ENCODE measurements at regions not wholly inside any gene's neighbourhood (a gene's known extent, or its start where the extent isn't known, plus 50 kb on each side); places are given as distances from the start of the nearest gene placed in this dataset.
"Not testable (repeated sequence)": the region's sequence is repeated elsewhere in the genome, so short reads cannot be mapped to it uniquely, and the experiment has no call there.

DNA sequence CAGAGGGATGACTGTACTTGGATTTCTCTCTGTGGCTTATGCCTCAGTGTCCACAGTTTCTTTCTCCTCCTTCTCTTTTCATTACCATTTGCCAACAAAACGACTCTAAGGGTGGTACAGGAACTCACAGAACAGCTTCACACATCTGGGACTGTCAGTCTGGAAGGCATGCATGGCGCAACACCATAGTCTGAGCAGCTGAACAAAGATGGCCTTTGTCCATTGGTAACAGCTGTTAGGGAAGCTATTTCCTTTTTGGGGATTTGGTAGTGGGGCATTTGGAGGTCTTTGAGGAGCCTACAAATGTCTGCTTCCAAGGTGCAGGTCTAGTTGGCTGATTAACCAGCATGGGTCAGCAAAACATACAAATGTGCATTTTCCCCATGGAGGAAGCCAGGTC is 81.4 kb upstream of the PCDH8 start:
- no peak for DNase-seq

DNA sequence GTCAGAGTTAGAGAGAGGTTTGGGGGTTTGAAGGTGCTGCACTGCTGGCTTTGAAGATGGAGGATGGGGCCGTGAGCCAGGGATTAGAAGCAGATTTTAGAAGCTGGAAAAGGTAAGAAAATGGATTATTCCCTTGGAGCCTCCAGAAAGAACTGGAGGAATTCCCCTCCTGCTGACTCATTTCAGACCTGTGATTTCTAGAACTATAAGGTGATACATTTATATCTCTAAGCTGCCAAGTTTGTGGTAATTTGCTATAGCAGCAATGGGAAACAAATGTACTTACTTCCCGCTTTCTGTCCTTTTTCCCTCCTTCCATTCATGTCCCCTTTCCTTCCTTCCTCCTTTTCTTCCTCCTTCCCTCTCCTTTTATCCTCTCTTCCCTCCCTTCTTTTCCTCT is 78.5 kb upstream of the PCDH8 start:
- no peak for DNase-seq

DNA sequence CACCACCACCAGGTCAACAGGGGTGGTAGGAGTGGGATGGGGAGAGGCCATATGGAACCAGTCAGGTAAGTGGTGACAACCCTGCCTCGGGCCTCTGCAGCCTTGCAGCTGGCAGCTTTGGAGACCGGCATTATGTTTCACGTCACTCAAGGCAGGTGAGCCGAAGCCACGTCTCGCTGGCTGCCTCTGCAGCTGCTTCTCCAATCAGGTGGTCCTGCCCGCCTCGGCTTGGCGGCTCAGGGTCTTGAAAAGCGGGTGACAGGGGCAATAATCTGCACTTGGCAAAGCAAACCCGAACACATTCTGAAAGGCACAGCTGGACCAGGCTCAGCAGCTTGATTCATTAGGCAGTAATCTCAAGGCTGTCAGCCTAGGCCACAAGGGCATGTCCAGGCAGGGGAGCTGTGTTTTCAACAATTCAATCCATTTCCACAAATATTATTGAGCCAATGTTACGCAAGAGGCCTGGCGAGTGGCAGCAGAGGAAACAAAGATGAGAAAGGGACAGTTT is 77.4 kb upstream of the PCDH8 start:
- no peak for DNase-seq

DNA sequence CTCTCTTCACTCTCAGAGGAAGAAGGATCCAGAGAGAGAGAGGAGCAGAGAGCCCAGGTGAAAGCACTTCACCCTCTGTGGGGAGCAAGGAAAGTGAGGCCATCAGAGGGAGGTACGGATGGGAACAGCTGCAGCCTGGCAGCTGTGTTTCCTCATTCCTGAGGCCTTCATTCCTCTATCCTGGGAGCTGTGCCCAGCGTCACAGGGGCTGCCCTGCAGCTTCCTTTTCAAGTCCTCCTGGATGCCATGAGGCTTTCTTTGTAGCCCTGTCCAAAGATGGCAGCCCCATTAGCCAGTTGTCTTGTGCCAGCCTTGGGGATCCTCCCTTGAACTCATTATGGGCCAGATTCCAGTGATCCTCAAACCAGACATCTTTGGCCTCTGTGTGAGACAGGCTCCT is 76.8 kb upstream of the PCDH8 start:
- no peak for DNase-seq

DNA sequence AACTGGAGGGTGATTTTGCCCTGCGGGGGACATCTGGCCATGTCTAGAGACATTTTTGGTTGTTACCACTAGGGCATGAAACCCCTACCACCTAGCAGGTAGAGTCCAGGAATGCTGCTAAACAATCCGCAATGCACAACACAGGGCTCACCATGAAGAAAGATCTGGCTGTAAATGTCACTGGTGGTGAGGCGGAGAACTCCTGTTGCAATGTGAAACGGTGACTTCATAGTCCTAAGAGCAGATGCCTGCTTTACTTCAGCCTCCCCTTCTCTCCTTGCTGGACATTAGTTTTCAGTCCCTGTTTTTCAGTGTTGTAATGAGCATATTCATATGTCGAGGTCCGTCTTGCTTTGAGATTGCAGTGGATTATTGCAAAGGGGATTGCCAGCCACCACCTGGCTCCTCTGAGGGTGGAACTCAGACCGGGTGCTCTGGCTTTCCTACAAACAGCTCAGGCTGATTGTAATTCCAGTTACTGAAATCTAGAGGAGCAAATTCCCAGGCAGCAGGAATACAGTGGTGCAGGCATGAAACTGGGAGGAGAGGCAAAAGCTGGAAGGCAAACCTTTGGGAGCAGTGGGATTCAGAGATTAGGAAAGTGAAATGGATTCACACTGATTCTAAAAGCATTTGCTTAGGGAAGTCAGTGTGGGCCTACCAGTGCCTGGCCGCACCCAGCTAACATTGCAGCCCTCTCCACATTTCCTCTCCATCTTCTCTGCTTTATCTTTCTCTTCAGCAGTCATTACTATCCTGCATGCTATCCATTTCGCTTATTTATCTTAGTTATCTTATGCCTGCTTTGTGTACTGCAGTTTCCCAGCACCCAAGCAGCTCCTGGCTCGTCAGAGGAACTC is 76.1 kb upstream of the PCDH8 start:
- DNase-seq, result no peak

DNA sequence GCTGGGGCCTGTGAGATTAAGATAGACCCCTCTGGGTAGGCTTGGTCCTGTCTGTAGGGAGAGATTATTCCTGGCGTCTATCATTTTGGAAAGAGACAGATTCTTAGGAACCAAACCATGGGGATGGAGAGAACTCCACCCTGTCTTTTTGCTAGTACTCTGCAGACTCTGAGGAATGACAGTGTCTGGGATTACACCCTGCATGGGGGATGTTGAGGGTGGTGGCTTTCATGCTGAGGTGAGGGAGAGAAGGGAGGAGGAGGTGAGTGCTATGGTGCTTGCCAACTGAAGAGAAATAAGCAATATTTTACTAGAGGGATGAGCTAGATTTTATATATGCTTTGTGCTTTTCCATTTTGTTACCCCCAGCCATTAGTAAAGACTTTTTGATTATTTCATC is 74.5 kb upstream of the PCDH8 start:
- DNase-seq, result no peak

DNA sequence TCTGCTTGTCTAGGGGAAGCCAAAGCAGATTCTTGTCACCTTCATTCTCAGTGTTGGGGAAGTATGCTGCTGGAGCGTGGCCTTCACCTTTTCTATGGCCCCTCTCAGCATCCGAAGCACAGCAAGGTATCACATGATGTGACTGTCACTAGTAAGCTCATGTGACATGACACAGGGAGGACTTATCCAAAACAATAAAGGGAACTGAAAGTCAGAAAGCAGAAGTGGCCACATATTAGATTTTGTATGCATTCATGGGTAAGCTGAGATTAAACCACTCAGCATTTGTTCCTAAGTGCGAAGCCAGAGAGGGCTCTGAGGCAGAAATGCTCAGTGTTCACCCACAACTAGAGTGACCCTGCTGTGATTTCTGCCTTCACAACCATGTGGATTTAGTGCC is 72.8 kb upstream of the PCDH8 start:
- DNase-seq, result no peak

DNA sequence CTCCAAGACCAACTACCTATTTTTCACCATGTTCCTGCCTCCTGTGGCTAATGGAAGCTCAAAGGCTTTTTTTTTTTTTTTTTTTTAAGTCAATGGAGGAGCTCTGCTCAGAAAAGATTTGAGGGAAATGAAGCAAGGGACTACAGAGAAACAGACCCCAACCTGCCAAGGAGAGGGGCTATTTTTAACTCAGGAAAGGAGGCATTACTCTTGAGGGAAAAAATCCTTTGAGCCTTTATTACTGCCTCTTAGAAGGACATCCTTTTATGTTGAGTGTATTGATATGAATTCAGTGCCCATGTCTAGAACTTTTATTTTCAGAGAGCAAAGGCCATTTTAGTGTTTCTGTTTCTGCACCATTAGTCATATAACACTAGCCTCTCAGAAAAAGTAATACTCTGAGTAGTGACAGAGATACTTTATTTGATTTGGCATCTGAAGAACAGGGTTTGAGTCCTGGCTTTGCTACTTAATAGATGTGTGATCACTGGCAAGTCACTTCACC is 68.1 kb upstream of the PCDH8 start:
- no peak for DNase-seq

DNA sequence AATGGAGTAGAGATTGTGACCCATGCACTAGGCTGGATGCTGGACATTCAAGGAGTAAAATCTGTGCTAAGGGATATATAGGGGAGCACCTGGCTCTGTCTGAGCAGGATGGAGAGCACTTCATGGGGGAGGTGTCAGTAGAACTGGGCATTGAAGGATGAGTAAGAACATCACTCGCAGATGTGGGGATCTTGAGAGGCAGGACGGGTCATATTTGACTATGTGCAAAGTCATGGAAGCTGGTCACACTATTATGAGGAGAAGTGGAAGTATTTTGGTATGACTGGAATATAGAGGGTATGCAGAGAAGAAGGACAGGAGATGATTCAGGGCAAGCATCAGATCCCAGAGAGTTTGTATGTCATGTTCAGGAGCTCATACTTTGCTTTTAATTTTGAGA is 62.9 kb upstream of the PCDH8 start:
- no peak for DNase-seq

DNA sequence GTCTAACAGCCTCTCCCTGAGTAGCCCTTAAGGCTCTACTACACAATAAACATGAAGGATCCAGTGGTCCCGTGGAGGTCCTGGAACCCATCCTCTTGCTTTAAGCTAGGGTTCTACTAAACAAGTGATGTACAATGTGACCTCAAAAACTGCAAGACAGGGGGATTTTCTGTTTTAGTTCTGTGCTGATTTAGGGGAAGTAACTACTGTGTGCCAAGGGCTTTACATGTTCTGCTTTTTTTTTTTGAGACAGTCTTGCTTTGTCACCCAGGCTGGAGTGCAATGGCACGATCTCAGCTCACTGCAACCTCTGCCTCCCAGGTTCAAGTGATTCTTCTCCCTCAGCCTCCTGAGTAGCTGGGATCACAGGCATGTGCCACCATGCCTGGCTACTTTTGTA is 61.9 kb upstream of the PCDH8 start:
- DNase-seq, result not testable (repeated sequence)

DNA sequence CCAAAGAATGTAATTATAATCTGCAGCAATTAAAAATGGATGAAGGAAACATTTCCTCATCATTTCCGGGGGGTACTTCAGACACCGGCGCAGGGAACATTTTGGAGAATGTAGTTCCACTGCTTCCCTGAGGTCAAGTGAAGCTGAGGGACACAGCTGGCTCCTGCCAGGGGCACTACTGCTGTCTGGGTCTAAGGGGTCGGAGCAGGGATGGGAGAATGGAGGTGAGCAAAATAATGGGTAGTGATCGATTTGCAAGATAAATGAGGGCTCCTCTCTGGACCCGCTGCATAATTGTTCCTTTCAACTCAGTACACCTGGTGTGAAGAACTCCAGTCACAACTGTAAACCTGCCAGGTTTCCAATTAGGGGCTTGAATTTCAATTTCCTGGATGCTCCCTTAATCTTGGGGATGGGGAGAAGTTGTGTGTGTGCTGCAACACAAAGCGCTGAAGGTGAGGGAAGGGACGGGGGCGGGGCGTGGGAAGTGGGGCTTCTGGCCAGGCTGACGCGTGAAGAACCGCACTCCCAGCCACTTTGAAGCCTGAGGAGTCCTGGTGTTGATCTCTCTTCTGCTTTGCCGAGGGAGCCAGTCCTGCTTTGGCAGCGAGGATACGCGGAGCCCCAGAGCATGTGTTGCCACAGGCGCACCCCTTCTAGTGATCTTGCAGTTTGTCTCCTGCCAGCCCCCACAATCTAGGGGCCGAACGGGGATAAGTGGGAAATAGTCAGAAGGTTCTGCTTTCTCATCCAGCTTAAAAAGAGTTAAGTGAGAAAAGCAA is 57.9 kb upstream of the PCDH8 start:
- DNase-seq, result no peak

DNA sequence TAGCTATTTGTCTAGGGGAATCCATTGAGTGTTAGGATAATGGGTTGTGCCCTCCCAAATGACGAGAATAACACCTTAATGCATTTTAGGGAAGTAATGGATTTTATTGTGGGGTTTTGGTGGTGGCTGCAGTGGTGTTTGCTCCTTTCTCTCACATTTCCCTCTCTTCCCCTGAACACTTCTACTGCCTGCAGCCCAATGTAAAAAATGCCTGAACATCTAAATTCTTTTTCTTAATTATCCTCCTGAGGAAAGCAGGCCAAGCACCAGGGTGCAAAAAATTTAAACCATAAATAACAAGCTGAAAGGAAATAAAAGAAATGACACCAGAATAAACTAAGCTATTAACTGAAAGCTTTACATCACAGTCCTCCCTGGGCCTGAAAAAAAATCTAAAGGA is 57.3 kb upstream of the PCDH8 start:
- no peak for DNase-seq

DNA sequence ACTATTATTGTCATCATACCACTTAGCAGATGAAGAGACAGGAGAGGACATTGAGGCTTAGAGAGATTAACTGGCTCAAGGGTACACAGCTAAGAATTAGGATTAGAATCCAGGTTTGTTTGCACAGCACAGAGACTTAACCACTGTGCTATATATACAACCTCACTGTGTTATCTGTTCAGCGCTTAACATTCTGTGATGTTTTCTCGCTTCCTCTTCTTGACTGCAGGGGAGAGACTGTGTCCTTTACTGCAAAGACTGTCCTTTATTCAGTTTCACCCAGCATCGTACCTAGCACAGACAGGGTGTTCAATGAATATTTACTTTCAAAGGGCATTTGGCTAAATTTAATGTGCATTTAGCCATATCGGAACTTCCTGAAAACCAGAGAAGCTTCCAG is 54.9 kb upstream of the PCDH8 start:
- no peak for DNase-seq

DNA sequence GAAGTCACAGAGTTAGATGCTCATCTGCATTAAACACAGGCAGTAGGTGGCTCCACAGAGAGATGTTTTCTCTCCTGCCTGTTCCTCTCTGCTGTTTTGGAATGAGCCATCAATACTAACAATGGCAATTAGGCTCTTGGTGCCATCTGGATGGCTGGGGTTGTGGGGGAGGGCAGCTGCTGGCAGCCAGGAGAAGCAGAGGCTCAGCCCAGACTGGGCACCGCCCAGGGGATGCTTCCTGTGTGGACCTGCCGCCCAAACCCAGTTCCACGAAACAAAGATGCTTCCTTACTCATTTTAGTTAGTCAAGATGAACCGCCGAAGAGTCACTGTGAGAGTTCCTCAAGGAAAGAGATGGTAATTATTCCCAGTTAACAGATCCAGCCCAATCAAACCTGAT is 50.8 kb upstream of the PCDH8 start:
- no peak for DNase-seq

Data from NCI-H226 (cell line).